Adipose tissue (tissue), 3 donors: ENCODE measurements at regions not wholly inside any gene's neighbourhood (a gene's known extent, or its start where the extent isn't known, plus 50 kb on each side); places are given as distances from the start of the nearest gene placed in this dataset.
"Not testable (repeated sequence)": the region's sequence is repeated elsewhere in the genome, so short reads cannot be mapped to it uniquely, and the experiment has no call there.

ENCODE experiments used
- H3K27ac ChIP-seq: one replicate; pipeline ENCODE4 v1.5.1; 2013; ENCODE audit warnings: low read depth, low read length
- WGBS, 3 donors: extraction: QIAGEN DNeasy Blood & Tissue Kit; methylation state at CpG; one replicate each; pipeline ENCODE4 v1.1.7; 2013; 5-methylcytosine and 5-hydroxymethylcytosine counted together
- donor health status: healthy with polysubstance abuse.
- donor health status: Bipolar disorder and iron deficiency.
- donor health status: healthy.

DNA sequence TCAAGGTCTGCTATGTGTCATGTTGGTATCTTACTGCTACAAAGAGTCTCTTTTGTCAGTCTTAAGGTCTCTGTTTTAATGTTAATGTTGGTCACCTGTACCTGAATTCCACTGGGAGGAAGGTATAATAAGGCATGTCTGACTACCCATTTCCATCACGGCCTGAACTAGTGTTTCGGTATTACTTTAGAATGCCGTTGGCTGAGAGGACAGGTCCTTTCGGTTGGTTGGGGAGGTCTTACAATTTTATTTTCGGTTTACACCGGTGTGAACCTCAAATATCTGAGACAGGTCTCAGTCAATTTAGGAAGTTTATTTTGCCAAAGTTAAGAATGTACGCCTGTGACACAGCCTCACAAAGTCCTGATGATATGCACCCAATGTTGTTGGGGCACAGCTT, 154.9 kb upstream of the ABCA1 start:
- no peak overlapping the region for H3K27ac ChIP-seq
- WGBS, 3 donors = 71 to 82% (median 81%) methylated on average over 7 of the region's 7 CpGs

DNA sequence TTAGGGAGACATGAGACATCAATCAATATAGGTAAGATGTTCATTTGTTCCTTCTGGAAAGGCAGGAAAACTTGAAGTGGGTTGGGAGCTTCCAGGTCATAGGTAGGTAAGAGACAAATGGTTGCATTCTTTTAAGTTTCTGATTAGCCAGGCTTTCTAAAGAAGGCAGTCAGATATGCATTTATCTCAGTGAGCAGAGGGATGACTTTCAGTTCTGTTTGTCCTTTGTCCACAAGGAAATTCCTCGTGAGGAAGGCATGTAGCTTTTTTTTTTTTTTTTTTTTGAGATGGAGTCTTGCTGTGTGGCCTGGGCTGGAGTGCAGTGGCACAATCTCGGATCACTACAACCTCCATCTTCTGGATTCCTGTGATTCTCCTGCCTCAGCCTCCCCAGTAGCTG, 155.3 kb upstream of the ABCA1 start:
- 59 to 82% (median 80%) methylated on average over 2 of the region's 2 CpGs for WGBS, 3 donors
- no peak overlapping the region for H3K27ac ChIP-seq

DNA sequence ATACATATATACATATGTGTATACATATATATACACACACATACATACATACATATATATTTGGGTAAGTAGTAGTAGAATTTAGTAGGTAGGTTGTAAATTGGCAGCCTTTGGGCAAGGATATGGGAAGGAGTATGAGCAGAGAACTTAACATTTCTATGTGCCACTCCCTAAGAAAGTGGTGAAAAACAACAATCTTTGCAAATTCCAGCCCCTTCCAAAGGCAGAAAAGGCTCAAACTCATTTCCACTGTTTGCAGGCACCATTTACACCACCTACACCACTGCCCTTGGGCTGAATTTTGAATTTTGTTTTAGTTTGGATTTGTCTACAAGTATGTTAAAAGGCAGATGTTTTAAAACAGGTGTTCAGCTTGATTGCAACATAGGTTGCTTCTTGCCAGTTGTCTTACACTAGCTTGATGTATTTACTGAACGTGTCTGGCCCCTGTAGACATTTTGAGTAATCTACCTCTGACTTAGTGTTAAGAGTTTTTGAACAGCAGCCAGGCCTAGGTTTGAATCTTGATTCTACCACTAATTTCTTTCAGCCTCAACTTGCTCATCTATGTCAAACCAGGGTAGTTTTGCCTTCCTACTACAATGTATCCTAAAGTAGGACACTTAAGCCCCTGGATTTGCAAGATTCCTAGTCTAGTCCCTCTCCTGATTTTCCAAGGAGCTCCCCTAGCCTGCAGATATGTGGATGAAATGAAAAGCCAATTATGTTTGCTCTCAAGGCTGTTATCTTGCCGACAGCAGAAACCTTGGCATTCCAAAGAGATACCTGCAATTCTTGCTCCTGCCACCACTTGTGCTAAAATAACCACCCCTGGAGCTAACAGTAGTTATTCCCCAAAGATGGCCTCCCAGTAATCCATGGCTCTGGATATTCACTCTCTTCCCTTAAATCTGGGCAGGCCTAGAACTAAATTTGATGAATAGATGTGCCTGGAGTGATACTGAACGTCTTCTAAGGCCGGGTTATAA, 156.2 kb upstream of the SLC44A1 start:
- H3K27ac ChIP-seq = no peak overlapping the region
- whole genome bisulfite sequencing, 3 donors = 64 to 76% (median 66%) methylated on average over 4 of the region's 4 CpGs

DNA sequence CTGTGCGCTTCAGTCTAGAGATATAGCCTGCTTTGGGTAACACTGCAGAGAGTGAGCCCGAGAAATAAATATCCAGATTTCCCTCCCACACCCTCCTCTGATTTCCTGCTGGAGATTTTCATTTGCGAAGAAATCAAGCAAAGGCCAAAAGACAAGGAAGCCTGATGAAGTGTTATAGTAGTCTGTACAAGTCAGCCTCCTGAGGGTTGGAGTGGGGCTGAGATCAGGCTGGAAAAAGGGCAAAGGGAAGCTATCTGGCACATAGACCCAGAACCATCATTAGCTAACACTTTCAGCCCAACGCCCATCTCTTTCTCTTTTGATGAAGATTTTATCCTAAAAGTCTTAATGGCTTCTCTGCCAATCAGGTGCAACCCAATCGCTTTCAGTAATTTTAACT, 154.6 kb upstream of the SLC44A1 start:
- 66 to 89% (median 73%) methylated on average over 5 of the region's 5 CpGs for WGBS, 3 donors
- H3K27ac ChIP-seq = no peak overlapping the region

DNA sequence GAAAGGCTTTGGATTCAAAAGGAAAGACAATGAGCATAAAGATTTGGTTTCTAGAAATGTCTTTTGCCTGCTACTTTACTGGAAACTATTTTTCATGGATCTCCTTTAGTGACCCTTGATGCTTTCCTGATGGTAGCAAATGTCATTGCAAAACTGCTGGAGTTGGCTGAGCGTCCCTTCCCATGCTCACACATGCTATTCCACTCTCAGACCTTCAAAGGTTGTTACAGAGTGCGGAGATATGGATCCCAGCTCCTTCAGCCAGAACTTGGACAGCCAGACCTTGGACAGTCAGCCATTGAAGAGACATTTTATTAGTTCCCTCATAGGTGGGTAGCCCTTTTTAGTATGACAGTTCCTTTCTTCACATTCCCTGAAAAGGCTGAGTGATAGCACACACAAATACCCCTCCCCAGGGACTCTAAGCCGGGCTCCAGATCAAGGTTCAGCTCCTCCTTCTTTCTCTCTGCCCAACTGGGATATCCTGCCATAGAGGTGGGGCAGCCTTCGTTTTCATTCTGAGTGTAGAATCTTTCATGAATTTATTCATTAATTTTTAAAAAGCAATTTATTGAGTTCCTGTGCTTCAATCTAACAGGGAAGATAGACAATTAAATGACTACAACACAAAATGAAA, 153.3 kb upstream of the SLC44A1 start:
- no peak overlapping the region for H3K27ac ChIP-seq
- 72 to 80% (median 78%) methylated on average over 4 of the region's 4 CpGs for WGBS, 3 donors

DNA sequence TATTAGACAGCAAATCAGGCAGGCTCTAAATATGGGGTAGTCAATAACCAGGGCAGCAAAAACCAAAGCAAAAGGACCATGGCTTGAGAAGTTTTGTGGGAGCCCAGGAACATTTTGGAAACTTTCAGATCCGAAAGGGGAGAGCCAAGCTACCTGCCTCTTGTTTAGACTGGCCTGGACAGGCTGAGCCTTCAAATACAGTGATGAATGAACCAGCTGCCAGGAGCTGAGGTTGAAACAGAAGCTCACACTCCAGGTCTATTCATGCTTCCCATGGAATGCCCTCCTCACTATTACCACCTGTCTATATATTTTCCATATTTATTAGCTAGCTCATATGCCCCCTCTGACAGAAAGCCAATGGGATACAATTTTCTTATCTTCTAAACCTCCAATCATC, 150.8 kb upstream of the SLC44A1 start:
- H3K27ac ChIP-seq = no peak overlapping the region
- WGBS, 3 donors = 74 to 100% (median 100%) methylated on average over 1 of the region's 1 CpG

DNA sequence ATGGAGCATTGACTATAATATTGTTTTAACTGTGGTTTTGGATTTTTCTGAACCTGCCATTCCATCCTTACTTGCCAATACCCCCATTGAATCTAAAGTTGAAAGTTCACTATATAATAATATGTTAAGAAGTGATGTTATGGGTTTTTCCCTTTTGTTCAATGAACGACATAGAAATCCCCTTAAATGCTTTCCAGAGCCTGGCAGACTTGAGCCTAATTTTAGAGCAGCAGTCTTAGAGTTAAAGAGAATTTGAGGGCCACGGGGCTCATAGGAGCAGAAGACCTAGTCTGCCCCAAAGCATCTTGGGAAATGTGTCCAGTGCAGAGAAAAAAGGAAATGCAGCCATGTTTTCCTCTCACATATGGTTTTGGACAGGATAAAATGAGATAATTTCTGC, 146.1 kb upstream of the SLC44A1 start:
- no peak overlapping the region for H3K27ac ChIP-seq
- 76 to 82% (median 79%) methylated on average over 2 of the region's 2 CpGs for WGBS, 3 donors

DNA sequence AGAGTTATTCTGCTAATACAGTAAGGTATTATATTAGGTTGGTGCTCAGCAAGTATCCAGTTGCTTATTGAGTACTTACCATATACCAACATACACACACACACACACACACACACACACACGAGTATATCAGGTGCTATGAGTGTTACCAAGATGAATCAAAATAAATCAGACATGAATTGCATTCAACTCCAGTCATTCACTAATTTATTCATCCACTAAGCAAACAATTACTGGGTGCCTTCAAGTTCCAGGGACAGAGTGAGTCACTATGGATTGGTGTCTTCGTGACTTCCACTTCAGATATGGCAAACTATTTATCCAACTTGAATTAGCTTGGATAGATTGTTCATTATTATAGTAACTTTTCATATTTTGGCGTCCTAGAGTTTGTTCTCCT, 140.7 kb upstream of the SLC44A1 start:
- H3K27ac ChIP-seq = no peak overlapping the region
- WGBS, 3 donors = 52 to 89% (median 86%) methylated on average over 3 of the region's 3 CpGs

DNA sequence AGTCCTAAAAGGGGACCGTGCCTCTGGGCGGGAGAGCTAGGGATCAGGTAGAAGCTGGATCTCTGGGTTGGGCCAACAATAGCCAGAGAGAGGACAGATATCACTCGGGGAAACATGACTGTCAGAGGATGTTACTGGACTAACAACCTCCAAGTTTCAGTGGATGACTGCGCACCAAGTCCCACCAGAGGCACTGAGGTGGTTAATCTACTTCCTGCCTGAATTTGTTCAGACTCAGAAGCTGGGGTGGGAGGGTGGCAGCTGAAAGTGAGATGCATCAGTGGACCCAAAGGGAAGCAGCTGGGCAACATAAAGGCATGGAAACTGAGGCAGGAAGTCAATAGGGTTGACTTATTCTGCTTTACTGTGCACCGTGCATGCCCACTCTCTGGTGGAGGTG, 130.1 kb upstream of the SLC44A1 start:
- H3K27ac ChIP-seq = no peak overlapping the region
- 87 to 89% (median 89%) methylated on average over 5 of the region's 5 CpGs for WGBS, 3 donors

DNA sequence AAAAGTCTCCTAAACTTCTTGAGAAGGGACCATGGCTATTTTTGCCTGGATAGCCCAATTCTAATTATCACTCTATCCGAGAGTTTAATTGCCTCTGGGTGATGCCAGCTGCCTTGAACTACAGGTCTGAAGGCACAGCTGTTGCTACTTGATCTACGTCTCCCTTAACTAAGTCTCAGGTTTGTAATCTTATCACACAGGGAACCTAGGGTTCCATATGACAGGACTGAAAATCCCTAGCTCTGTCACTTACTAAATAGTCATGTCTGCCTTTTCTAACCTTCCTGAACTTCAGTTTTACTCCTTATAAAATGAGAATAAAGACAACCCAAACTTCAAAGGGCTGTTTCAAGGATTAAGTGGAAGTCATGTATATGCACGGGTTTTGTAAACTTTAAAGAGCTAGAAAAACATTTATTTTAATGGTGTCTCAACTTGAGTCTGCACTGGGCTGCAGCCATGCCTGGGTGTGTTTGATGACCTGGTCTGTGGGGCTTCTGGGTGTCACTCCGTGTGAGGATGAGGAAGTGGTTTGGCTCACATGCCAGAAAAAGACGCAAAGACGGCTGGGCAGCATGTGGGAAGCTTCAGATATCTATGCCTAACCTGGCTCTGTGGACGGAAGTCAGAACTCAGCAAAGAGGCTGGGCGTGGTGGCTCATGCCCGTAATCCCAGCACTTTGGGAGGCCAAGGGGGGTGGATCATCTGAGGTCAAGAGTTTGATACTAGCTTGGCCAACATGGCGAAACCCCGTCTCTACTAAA, 129.3 kb upstream of the SLC44A1 start:
- 49 to 72% (median 62%) methylated on average over 11 of the region's 11 CpGs for WGBS, 3 donors
- H3K27ac ChIP-seq = no peak overlapping the region

DNA sequence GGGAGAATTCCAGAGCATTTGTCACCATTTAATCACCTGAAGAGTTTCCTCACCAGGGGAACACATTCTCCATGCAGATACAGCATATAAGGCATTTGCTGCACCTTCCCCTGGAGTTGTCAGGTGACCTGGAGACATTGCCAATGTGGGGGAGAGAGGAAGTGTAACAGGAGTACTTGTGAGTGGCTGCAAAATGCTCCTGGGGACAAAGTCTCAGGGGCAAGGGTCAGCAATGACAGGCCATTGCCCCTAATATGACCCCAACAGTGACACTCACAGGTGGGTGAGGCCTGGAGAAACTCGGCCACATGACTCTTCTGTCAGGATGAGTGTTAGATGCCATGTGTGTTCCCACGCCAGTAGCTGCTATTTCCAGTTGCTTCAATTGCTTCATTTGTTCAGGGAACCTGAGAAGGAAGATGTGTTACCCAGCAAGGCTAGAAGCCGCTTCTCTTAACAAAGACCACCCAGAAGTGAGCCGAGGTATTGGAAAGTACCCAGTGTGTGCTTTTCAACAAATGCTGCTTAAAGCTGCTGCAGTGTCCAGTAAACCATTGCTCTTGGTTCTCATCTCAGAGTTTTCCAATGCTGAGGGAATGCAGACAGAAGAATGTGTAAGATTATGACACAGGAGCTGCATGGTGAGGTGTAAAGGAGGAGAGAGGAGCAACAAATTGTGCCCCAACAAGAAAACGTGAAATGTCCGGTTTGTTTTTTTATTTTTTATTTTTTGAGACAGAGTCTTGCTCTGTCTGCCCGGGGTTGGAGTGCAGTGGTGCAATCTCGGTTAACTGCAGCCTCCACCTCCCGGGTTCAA, 128.2 kb upstream of the SLC44A1 start:
- WGBS, 3 donors = 85 to 90% (median 89%) methylated on average over 9 of the region's 9 CpGs
- no peak overlapping the region for H3K27ac ChIP-seq

DNA sequence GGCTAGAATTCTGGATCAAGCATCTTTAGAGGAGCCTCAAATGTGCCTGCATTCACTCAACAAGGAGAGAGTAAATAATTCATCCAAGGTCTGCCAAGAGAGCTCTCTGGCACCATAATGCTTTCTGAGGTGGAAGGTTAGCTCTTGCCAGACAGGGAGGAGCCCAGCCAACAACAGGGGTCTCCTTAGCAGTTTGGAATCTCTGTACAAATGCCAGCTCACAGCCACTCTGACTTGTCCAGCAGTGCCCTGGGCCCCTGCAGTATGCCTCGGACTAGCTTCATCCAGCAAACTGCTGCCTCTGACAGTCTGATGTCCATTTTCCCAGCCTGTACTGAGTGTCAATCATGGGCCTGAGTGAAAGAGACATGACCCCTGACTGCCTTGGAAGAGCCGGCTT, 127.2 kb upstream of the SLC44A1 start:
- WGBS, 3 donors = 83 to 89% (median 84%) methylated on average over 2 of the region's 2 CpGs
- H3K27ac ChIP-seq = no peak overlapping the region

DNA sequence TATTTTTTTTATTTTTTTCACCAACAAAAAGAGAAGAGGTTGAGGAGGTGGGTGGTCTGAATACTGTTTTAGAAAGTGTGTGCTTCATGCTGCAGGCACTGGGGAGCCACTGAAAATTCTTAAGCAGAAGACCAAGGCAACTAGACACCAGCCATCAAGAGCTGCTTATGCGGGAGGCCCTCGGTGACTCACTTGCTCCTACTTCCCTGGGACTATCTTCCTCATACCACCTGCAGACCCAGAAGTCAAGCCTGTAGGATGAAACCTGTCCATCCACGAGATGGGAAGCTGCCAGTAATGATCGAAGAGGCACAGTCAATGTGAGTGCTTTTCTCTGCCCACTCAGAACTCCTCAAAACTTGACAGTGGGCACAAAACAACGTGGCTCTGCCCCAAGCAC, 125.8 kb upstream of the SLC44A1 start:
- no peak overlapping the region for H3K27ac ChIP-seq
- WGBS, 3 donors = 79 to 87% (median 85%) methylated on average over 5 of the region's 5 CpGs

DNA sequence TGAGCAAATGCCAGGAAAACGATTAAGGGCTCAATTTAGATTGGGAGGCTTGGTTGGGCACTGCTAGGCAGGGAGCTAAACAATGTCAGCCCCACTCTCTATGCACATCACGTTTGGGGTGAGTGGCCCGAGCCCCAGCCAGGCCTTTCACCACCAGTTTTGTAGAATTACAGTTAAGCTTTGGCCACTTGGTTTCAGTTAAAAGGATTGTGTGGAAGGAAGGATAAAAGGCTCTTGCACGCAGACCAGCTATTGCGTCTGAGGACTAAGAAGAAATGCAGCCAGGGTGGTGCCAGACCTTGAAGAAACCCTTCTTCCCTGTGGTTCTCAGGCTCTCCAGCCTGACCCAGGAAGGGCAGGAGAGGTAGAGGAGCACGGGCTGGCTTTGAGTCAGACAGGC, 125.3 kb upstream of the SLC44A1 start:
- 64 to 78% (median 70%) methylated on average over 6 of the region's 6 CpGs for WGBS, 3 donors
- no peak overlapping the region for H3K27ac ChIP-seq

DNA sequence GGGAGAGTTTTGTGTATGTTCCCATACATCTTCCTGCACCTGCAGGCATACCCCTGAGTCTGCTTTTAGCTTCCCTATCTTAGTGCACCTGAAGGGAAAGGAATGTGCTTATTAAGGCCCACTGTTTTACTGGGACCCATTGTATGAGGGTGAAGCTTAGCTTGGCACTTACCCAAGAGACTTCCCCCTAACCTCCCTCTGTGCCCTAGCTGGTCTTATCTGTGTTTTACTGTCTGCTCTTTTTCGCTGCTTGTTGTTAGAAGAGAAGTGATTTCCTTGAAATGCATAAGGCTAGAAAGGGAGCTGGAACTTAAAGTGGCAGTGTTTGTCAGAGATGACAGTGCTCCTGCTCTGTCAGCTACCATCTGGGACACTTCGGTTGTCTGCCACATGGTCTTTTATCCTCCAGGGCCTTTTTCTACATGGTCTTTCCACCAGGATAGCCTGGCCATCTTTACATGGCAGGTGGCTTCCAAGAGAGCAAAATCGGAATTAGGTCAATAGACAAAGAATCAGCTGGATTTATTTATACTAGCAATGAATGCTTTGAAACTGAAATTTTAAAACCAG, 122.5 kb upstream of the SLC44A1 start:
- no peak overlapping the region for H3K27ac ChIP-seq
- WGBS, 3 donors = 76 to 88% (median 82%) methylated on average over 3 of the region's 3 CpGs

DNA sequence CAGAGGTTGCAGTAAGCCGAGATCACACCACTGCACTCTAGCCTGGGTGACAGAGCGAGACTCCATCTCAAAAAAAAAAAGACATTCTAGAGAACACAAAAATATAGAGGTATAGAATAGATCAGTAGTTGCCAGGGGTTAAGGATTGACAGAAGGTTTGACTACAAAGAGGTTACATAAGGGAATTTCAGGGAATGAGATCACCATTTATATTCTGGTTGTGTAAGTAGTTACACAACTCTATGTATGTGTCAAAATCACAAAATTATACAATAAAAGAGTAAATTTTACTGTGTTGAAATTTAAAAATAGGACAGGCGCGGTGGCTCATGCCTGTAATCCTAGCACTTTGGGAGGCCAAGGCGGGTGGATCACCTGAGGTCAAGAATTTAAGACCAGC, 119.9 kb upstream of the SLC44A1 start:
- WGBS, 3 donors = 72 to 99% (median 76%) methylated on average over 5 of the region's 5 CpGs
- H3K27ac ChIP-seq = not testable (repeated sequence)

DNA sequence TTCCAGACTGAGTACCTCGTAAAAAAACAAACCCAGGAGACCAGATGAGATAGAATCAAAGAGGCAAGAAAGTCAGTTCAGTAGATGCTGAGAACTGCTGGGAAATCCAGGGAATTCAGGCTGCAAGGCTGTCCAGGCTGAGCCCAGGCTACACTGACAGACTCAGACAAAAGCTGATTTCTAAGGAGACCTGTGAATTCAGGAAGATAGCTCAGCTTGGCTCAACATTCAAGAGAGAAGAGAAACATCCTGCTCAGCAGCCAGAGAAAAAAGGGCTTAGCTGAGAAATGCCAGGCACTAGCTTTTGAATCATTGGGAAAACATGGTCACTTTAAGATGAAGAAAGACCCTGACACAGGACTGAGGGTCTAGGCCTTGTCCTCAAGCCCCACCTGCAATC, 118.2 kb upstream of the SLC44A1 start:
- 72 to 88% (median 88%) methylated on average over 1 of the region's 1 CpG for WGBS, 3 donors
- H3K27ac ChIP-seq = no peak overlapping the region

DNA sequence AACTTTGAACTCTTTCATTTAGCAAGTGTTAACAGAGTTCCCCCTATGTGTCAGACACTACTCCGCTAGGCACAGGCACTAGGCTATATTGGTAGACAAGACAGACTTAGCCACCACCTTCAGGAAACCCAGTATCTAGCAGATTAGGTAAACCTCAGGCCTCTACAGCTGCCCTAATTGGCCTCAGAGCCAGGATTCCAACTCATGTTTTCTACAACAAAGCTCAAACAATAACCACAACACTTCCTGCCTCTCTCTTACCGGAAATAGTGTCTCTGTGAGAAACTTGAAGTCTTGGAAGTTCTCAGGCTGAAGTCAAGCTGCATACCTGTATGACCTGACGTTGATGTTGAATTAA, 116.6 kb upstream of the SLC44A1 start:
- 36 to 76% (median 41%) methylated on average over 3 of the region's 3 CpGs for WGBS, 3 donors
- no peak overlapping the region for H3K27ac ChIP-seq
